GM18867 (cell line): ENCODE measurements at regions not wholly inside any gene's neighbourhood (a gene's known extent, or its start where the extent isn't known, plus 50 kb on each side); places are given as distances from the start of the nearest gene placed in this dataset.
A peak's percentile ranks its signal among the peaks of the same experiment; 100 is the strongest.

ENCODE experiments used
- ATAC-seq: cut with Tn5 transposase; IDR thresholded peaks from one replicate; pipeline ENCODE4 v1.9.1; 2021; ENCODE audit warnings: mild to moderate bottlenecking, moderate library complexity; ENCODE audit not compliant: unreplicated experiment

DNA sequence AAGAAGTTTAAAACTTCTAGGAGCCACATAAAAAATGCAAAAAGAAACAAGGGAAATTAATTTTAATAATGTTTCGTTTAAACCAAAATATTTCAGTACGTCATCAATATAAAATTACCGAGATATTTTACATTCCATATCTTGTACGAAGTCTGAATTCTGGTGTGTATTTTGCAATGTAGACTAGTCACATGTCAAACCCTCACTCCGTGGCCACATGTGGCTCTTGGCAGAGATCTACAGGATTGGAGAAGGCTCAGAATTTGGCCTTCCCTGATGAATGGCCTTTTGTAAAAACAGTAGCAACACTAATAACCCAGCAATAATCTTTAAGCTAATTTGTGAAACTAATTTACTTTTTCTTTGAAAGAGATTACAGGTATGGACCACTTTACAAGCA, 217.1 kb downstream of the PRL start:
- no peak for ATAC-seq

- ATAC-seq = peak; percentile 79
Observed at GRCh38 chr6:22081709-22082108, 215.1 kb downstream of the PRL start.

DNA sequence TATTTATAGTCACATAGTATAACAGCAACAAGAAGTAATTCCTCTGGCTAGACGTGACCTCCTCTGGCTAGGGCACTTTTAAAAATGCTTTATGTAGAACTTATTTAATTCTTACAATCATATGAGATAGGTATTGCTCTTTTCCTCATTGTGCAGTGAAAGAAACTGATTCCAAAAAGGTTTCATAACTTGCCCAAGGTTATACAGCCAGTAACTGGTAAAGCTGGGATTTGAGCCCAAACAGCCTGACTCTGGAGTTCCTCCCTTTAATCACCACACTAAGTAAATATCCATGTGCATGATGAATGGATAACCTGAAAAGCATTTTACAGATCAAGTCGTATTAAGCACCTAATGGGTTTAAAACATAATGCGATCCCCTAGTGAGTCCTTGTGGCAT, 214.6 kb downstream of the PRL start:
- ATAC-seq = no peak

DNA sequence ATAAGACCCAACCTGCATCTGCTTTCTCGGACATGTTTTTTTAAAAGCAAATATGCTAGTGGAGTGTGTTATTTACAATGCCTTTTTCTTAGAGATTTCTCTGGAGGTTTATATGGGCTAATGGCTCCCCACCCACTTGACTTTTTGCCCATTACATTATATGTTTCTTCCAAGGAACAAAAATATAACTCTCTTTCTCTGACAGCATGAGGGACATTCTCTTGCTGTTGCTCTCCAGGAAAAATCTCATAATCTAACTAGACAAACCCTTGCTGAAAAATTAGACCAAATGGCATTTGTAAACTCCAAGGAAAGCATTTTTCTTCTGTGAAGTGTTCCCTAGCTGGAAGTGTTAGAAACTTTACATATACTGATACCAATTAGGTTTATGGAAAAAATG, 213.7 kb downstream of the PRL start:
- ATAC-seq = no peak

DNA sequence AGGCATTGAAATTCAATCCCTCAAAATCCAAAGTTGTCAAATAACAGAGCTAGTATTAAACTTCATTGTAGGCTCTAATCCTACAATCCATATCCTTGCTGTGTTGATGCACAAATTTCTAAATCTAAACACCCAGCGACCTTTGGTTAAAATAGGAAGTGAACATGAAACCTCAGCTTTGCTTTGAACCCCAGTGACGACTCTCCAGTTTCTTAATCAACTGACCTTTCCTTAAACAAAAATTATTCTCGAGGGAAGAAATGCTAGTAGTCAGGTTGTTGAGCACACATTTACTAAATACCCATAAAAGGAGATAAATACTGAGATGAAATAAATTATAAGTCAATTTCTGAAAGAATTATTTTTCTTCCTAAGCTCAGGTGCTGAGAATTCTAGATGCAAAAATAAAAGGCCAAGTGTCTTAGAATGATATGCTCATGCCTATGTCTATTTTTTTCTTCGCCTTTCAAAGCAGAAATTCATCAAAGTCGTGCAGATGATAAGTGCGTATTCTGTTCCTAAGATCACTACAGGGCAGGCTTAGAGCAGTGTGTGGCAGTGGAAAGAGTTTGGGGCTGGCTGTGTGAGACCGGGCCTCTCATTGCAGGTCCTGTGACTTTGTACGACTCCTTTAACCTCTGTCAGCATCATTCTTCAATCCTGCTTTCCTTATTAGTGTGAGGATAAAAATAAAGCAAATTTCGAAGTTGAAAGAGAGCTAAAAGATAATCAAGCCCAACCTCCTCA, 208.7 kb downstream of the PRL start:
- ATAC-seq = peak; percentile 48

DNA sequence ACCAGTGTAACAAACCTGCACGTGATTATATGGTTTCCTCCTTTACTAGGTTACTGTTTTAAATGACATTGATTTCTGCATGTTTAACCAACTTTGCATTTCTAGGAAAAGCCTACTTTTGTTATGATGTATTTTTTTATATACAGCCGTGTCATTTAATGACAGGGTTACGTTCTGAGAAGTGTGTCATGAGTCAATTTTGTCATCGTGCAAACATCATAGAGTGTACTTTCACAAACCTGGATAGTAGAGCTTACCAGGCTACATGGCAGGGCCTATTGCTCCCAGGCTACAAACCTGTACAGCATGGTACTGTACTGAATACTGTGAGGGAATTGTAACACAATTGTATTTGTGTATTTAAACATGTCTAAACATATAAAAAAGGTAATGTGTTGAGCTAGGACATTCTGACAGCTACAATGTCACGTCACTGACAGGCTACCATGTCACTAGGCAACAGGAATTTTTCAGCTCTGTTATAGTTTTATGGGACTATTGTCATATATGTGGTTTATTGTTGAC, 205.3 kb downstream of the PRL start:
- ATAC-seq = no peak

DNA sequence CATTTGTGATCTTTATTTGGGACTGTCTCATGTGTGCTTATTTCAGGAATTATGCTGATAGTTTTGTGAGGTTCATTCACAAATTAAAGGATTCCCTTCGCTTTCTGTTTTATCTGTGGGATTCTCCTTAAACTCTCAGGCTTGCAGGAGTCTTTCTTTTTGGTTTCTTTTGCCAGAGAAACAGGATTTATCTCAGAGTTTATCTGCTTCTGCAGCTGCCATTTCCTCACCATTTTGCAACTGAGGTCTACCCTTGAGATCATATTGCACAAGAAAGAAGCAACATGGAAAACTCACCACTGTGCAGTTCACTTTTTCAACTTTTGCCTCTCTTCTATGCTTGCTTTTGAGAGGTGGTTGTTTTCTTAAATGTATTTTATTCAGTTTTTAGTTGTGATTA, 201.0 kb downstream of the PRL start:
- ATAC-seq = no peak

DNA sequence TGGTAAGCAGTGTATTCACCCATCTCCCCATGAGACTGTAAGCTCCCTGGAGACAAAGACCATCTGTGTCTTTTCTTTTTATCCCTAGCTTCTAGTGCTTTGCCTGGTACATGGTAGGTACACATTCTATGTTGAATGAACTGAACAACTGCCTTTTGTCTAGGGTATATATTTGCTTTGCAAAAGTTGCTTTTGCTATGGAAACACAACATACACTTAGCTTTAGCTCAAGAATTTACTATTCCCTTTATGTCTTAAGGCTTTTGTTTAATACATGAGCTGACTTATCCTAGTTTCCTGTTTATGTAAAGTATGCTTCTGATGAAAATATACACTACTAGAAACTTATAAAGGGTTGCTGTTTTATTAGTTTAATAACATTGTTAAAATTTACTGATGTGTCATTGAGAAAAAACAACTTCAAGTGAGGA, 198.2 kb downstream of the PRL start:
- no peak for ATAC-seq

GRCh38 chr6:22099231-22099630, 197.6 kb downstream of the PRL start:
- ATAC-seq = no peak

DNA sequence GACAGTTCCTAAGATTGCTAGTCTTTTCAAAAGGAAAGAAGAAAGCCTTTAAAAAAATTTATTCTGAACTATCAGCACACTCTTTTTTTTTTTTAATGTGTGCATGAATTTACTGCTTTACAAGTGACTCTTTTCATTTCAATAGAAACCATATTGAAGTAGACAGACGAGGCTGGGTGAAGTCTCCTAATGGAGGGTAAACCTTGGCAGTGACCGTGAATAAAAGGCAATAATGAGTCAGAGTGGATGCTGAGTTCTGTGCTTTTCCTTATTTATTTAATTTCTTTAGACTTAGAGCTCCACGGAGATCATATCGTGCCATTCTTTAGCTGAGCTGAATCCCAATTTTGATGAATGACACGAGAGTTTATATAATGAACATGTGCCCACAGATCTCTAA, 196.9 kb downstream of the PRL start:
- ATAC-seq = no peak

DNA sequence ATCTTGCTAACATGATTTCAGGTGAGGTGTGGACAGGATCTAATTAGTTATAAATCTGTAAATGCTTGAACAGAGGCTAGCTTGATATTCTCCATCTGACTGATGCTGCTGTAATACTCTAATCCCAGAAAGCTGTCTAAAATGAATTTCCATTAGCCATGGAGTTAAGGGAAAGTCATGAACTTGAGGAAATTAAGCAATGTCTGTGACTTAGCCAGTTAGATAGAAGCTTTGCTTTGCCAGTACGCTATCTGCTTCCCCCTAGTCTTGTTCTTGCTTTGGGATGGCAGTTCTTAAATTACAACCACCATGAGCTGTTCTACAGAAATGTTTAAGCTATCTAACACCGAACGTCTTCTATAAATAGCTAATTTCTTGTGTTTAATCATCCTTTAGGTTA, 195.7 kb downstream of the PRL start:
- no peak for ATAC-seq

- peak; percentile 88 for ATAC-seq
Observed at GRCh38 chr6:22102671-22103070, 194.2 kb downstream of the PRL start.

- no peak for ATAC-seq
Observed at GRCh38 chr6:22106451-22106850, 190.4 kb downstream of the PRL start.

DNA sequence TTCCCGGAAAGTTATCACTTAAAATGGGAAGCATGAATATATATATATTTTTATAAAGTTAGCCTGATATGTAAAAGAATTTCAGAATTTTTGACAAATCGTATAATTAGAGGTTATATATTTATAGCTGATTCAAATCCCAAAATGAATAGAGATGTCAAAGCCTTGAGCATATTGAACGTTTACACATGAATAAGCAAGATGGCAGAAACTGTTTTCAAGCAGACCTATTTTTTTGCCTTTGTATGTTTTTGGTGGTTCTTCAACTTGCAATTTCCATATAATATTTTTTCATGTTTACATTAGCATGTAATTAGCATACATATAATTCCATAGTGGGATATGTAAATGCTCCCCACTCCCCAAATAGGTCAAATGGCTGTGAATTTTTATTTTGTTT, 189.9 kb downstream of the PRL start:
- ATAC-seq = no peak

- no peak for ATAC-seq
Observed at GRCh38 chr6:22108199-22108598, 188.6 kb downstream of the PRL start.

- no peak for ATAC-seq
Observed at GRCh38 chr6:22110061-22110460, 186.8 kb downstream of the PRL start.

DNA sequence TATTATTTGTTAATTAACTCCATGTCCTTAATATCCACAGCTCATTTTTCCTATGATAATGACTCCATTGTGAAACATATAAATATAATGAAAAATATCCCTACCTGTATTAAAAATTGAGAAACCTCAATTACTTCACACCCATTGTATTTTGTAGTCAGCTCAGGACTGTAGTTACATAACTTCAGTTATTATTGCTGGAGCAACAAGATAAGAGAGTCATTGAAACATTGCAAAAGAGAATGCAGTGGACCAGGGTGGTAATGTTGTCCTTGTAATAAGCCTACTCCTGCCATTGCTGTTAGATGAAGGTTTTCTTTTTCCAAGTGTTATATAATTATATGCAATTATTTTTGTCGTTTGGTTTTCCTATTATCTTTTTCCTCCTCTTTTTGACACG, 184.4 kb downstream of the PRL start:
- no peak for ATAC-seq

DNA sequence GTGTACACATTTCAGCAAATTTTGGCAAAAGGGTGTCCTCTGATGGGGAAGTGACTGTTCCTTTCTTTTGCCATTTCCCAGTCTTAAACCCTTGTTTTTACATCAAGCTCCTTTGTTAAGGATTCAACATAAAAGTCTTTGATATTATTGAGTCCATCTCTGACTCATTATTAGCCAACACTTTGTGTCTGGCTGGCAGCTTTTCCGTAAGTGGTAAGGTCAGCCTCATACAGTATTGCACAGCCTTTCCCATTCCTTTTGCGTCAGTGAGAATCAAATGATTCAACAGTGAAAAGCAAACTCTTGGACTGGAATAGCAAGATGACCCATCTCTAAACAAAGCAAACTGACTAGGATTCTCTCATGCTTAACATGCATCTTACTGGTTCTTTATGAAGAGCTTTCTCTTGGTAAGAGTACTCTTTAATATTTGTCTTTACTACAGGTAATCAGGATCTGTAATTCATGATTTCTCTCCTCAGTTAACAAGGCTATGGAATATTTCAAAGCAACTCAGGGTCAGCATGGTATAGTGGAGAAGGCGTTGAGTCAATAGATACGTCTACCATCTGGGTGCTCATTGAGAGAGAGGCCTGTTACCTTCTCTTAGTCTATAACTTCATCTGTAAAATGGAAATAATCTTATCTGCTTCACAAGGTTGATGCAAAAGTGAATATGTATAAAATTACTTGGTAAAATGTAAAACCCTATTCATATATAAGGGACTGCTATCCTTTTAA, 183.6 kb downstream of the PRL start:
- ATAC-seq = no peak

DNA sequence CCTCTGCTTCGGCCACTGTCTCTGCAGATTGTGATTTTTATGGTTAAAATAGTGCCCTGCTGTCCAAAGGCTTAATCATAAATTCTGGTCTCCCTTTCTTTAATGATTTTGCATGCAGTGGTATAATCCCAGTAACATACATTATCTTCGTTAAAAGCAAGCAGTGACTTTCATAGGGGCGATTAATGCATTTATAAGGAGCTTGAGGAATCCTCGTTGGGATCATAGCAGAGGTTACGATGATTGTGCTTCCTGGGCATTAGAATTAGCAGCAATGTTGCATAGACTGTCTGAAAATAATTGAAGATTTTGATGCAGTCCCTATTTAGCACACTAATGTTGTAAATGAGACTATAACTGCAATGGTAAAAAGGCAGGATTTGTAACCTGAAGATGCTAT, 181.3 kb downstream of the PRL start:
- ATAC-seq = no peak

DNA sequence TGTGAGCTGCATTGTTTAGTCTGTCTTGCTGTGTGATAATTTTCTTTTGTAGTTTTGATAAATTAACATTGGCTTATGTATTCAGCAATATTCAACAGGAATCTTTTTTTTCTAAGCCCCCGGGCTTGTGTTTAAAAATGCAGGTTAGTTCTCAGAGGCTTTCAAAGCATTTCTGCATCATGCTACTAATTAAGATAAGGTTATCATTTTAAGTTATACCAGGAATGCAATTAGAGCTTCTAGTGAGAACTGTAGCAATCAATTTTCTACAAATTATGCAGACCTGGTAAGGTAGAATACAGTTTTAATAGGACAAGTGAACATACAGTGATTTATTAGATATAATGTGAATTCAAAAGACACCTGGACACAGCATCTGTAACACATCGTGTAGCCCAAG, 179.2 kb downstream of the PRL start:
- ATAC-seq = no peak

DNA sequence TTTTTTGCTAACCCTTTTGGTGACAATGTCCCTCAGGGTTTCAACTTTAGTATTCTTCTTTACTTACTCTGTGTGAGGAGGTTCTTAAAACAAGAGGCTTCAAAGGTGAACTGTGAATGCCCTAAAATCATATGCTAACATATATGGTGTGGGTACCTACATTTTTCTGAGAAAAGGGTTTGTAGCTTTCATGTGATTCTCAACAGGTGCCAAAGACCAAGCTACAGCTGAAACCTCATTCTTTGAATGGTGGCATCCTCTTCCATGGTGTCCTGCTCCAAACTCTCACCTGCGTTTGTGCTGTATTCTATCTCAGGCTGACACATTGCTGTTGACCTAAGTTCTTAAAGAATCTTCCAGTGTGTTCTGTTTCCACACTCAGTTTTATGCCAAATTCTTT, 177.3 kb downstream of the PRL start:
- ATAC-seq = no peak

GRCh38 chr6:22124756-22125155, 172.1 kb downstream of the PRL start:
- ATAC-seq = no peak
